NCI-H2081 (cell line): ENCODE measurements at regions not wholly inside any gene's neighbourhood (a gene's known extent, or its start where the extent isn't known, plus 50 kb on each side); places are given as distances from the start of the nearest gene placed in this dataset.

ENCODE experiments used
- DNase-seq, 2 experiments: peaks; one replicate each; lab custom pipeline; 2025; lab: John Stamatoyannopoulos, UW

DNA sequence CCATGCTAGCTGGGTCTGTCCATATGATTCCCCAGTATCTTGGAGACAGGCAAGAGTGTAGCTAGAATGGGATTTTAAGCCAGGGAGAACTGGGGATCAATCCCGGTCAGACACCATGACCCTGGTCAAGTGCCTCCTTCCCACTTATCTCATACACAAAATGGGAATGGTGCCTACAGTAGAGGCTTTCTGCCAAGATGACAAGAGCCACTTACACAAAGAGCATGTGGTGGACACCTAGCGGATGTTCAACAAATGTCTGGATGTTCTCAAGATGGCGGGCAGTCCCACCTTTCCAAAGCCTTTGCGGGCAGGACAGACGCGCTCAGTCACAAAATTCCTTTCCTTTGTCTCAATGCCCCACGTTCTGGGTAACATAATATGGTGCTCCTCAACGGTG lies 57.3 kb downstream of the MAF start:
- no peak for DNase-seq

DNA sequence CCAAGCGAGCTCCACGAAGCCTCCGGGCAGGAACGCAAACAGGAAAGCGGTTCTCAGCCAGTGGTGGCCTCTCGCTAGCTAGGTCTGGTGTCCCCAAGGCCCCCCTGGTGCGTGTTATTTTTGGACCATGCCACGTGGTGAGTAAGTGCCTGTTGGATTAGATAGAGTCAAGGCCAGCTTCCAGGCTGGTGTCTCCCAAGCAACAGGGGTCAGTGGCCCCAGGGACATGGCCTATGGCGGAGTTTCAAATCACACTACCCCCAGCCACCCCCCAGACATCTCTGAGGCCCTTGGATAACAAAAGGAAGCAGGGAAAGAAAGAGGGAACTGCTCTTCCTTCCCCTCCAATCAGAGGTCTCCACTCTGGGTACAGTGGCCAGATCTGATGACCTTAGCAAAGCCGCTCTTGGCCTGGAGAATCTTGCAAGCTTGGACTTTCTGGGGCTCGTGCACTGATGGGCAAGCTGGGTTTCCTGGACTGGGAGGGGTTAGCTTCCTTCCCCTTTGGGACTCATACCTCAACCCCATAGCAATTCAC lies 58.2 kb downstream of the MAF start:
- DNase-seq = no peak

DNA sequence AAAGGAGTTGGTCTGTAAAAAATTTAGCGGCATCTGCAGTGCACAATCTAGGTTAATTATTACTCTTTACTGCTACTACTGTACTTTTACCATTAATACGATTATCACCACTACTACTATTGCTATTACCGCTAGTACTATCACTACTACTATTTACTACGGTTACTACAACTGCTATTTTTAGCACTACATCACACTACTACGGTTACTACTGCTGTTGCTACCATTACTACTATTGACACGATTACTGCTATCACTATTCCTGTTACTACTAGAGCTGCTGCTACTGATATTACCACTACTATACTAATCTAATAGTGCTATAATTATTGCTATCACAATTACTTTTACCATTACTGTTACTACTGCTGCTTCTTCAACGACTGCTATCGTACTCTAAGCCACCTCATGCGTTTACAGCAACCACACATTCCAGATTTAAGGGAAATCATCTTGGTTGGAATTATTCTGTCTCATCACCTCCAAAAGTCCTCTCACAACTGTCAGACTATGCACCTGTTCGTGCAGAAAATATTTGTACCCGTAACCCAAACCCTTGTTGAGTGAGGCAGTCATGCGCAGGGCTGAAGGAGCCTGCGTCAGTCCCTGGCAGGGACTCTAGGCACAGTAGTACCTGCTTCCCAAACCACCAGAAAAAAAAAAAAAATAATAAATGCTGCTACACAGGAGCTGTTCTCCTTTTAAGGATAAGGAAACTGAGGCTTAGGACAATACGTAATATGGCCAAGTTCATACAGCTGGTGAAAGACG lies 59.5 kb downstream of the MAF start:
- no peak for DNase-seq

DNA sequence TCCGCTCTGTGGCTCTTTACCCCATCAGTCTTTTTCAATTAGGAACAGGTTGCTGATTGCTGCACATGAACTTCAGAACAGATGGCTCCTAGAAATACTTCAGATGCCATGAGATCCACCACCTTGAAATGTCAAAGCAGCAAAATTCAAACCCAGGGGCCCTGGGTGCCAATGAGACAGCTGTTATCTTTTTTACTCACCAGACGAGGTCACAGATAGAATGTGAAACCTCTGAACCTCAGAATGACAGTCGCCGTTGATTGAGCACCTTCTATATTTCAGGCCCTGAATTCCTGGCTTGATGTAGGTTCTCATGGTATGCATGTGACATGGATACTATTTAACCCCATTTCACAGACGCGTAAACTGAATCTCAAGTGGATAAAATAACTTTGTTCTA lies 63.0 kb downstream of the MAF start:
- no peak for DNase-seq

DNA sequence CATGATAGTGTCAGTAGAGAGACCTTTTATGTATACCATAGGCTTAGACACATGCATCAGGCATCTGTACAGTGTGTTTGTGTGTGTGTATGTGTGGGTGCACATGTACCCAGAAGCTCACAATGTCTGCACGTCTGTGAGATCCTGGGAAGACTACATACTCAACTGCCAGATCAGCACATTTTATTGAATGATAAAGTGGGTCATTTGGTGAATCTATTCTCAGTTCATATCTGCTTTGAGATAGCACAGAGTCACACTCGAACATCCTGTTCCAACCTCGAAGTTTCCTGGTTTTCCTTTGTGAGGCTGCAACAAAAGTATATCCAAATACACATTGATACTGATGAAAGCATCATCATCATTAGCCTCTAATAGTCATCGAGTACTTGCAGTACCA lies 63.6 kb downstream of the MAF start:
- no peak for DNase-seq

DNA sequence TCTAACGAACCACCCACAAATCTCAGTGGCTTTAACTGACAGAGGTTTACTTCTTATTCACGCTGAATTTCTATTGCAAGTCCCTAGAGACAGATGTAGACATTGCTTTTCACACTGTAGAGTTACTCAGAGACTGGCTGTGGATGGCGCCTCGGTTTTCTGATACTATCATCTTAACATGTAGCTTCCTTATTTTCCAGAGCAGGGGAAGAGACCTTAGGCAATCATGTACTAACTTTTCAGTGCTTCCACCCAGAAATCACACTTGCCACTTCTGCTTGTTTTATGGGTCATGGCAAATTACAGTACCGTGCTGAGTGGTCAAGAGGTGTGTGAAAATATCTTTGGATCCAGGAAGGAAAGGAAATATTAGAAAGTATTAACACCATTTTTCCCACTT lies 65.4 kb downstream of the MAF start:
- DNase-seq = no peak

DNA sequence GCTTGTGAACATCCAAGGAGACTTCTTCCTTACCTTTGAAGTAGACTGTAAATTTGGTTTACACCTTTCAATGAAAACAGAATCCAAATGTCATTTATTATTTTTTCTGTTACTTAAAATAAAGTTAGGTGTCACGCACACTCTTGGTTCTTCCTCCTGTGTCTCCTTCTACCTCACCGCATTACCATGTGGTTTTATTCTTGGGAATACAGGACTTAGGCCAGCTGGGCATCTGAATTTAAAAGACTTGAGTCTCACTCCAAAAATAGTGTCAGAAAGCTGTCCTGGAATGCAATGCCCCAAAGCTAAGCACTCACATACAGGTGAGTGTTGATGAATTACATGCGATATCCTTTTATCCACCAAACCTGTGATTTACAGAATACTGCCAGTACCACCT lies 66.4 kb downstream of the MAF start:
- DNase-seq = no peak

DNA sequence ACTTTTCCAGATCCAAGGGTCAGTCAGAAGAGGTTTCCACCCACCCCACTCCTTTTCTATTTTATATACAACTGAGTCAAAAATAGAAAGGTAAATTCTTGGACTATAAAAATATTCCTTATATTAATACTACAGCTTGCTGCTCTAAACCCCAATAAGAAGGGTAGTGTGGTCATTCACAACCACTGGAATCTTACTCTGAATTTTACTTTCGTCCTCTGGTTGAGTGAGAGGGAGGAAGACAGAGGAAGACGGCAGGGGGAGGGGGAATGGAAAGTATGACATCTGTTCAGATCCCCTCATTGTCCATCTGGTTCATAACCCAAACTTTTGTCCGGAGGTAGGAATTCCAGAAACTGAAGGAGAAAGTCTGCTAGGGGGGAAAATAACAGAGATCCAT lies 67.2 kb downstream of the MAF start:
- no peak for DNase-seq

DNA sequence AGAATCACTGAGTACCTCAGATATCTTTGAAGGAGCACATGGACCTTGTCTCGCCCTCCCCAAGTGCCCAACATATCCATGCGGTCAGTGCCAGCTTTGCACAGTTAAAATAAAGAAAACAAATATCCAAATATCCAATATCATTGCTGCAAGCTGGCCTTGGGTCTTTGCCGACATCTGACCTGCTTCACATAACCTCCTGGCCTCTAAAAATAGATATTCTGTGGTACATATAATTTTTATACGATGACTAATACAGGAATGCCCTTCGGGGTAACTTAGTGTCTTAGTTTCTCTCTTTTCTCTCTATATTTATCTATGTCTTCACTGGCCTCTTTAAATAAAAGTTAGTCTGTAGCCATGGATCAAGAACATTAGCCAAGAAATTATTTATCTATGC lies 67.8 kb downstream of the MAF start:
- no peak for DNase-seq

DNA sequence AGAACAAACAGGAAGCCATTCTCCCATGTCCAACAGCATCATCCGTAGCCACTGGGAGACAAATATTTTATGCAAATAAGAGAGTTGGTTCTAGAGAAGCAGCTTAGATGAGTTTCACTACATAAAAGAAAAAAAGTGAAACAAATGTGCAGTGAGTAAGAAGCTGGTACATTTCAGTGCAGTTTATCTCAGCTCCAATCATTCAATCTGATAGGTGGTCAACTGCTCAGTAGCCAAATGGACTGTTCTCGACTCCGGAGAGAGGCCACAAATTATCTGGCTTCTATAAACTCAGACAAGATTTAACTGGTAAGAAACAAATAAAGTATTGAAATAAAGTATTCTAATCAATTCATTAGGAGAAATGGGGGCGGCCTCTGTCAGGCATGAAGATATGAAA lies 68.3 kb downstream of the MAF start:
- no peak for DNase-seq

DNA sequence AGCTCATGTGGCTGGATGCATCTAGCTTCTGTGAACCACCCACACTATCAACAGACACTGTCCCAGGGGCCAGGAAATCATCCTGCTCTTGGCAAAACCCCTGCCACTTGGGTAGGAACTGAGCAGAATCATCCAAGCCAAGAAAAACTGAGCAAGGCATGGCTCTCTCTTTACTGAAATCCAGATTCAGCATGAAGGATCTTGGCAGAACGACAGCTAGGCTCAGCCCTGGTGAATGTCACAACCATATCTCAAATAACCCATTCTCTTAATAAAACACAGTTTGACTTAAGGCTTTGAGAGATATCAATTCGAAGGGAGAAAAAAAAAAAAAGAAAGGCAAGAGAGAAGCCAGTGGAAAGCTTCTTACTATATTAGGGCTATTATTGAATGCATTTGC lies 72.2 kb downstream of the MAF start:
- no peak for DNase-seq

DNA sequence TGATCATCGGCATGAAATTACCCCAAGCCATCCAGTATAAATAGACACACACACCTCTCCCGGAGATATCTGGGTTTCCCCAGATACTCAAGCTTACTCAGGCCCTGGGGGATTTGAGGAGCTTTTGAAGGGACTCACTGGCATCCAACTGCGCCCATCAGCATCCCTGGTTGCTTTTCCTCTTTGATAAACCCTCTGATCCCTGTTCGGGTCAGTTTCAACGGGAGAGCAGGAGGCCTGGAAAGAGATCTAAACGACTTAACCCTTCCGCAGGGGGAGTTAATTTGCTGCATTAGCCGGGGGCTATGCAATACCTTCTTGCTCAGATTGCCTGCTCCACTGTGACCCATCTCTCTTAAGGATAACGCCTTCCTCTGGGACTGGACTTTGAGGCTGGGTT lies 76.6 kb downstream of the MAF start:
- no peak for DNase-seq

DNA sequence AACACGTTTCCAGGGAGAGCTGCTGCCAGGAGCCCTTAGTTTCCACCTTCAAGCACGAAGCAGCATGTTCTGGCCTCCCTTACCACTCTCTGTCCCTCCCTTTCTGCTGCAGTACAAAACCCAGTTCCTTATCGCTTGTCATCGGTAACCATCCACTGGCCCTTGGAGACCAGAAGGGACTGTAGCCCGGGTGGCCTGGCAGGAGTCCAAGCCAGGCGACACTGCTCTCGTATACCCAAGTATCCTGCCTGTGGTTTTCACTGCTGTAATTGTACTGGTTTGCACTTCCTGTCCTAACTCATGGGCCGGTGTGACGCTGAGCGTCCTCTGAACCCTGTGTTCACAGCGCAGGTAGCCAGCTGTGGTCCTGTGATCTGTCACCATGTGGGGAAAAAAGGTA lies 81.1 kb downstream of the MAF start:
- DNase-seq = peak in 1 of 2 experiments; percentile 6

DNA sequence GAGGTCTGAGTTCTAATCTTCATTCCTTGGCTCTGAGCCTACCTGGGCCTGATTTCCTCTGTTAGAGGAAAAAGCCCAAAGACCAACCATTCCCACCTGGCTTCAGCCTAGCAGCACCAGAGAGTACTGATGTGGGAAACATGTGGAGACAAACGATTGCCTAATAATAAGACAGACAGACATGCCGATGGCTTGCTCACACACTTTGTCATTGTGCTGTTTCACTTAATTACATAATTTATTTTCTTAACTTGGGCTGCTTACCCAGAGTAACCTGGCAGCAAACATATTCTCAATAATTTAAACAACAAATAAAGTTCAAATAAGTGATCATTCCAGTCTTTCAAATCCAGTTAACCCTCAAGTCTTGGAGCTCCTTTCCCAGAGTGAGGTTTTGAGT lies 83.4 kb downstream of the MAF start:
- no peak for DNase-seq

DNA sequence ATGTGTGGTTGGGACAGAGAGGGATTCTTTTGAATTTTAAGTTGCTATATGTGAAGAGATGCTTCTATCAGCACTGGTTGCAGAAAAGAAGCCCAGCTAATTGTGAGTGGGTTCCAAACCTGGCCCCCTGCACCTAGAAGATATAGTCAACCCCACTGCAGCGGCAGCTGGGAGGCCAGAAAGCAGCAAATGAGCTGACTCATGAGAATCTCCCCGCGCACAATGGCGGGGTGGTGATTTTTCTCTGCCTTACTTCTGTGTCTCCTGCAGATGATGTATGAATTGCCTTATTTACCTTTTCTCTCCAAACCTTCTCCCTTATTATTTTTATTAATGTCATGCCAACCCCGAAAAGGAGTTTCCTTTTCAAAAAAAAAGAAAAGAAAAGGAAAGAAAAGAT lies 89.7 kb downstream of the MAF start:
- no peak for DNase-seq

DNA sequence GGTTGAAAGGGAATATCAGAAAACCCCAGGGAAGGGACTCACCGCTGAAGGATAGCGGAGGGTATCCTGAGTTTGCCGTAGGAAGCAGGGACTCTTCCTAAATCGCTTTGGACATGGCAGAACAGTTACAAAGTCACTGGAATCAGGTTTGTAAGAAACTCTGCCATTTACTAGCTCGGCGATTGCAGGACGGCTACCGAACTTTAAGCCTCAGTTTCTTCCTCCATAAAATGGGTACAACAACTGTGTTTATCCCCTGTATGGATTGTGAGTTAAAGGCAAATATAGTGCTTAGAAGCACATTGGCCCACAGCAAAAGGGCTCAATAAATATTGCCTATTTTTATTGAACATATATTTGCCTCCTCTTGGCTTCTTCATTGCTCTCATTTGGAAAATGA lies 90.6 kb downstream of the MAF start:
- no peak for DNase-seq

DNA sequence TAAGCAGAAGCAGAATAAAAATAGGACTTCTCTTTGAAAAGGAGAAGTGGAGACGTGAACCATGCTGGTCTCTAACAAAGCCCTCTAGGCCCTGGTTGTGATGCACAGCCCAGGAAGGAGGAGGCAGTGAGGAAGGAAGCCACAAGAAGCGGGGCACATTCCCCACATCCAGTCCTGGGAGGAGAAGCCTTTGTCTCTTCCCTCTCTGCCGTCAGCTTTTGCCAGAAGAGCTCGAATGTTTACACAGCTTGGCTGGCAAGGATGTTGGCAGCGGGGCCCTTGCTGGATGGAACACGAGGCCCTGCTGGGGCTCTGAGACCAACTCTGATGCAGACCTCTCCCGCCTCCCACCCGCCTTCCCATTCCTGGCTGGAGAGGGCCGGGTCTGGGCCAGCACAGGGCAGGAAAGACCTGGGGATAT lies 91.3 kb downstream of the MAF start:
- peak; percentile 48 to 76 for DNase-seq

DNA sequence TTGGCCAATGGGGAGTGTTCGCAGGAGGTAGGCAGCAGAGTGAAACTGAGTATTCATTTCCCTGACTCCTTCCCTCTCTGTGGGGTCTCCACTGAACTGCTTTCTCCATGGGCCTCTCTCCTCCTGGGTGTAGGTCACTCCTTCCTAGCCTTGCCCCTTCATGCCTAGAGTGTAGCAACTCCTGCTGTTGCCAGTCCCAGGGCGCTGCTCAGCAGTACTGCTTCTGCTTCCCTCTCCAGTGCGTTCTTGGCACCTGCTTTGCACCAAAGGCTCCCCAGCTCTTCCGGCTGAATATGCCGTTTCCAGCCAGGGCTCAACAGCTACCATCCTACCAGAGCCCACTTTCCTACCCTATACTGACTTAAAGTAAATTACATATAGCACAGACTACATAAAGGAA lies 92.2 kb downstream of the MAF start:
- no peak for DNase-seq

DNA sequence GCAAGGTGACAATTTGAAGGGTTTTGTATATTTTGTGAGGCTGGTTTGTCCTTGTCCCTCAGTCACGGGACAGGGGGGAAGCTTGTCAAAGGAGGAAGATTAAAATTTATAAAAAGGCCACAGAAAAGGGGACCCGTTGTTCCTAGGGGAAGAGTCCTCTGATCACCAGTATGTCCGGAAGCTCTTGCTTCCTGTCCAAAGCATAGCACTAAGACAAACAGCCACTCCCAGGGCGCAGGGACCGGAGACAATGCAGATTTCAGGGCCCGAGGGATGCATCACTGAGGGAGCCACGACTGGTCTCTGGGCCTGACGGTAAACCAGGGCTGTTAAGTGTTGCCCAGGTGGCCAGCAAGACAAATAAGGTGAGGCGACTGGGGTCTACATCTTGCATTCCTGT lies 95.2 kb downstream of the MAF start:
- DNase-seq = no peak

DNA sequence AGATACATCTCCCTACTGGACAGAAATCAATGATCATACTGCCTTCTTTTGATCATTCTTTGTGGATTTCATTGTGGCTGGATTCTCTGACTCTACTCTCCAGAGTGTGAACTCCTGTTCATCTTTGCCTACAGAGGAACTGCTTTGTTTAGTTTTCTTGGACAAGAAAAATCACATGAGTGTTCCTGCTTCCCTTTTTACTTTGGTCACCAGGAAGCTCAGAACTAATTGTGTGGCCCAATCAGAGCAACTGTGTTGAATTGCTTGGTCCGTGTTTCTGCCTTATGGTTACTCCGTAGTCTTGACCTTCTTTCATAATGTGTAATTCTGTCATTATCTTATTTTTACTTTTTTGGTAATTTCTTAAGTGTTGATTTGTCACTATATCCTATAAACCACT lies 97.0 kb downstream of the MAF start:
- DNase-seq = no peak

DNA sequence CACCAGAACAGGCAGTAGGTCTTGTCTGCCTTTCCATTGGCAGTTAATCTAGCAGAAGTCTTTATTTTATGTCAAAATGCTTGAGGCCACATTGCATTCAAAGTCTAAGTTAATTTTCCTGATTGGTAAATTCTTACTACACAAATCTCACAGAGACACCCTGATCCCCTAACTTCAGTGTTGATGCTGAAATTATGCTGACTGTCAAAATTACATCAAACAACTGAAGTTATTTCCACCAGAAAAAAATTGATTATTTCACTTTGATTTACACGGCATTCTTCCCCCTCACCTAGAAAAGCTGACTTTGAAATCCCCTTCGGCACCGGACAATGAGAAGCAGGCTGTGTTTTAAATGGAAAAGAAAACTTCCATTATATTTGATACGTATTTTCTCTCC lies 99.1 kb downstream of the MAF start:
- no peak for DNase-seq

DNA sequence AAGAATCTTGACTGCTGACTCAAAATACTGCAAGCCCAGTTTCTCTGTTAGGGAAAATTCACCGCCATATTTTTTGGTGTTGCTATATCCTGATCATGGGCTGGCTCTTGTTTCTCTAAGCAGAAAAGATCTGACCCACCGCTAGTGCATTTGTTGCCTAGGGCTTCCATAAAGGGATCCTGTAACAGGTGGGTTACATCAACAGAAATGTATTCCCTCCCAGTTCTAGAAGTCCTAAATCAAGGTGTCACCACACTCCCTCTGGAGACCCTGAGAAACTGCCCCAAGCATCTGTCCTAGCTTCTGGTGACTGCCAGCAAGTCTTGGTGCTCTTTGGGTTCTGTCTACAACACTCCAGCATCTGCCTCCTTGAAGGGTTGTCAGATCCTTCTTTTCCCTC lies 99.7 kb downstream of the MAF start:
- no peak for DNase-seq

DNA sequence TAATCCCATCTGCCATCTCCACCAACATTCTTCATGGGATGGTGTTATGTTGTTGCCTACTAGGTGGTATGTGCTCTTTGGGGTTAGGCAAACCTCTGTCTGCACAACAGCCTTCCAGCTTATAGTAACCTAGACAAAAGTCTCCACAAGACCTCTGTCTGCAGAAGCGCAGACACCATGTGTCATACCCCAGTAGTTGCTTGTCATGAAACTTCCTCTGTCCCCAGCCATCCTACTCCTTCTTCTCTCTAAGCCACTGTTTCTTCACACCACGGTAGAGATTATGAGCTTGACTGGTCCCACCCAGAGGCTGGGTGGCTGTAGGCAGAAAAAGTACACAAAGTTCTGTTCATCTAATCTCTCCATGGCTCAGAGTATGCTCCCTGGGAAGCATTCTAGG lies 100.3 kb downstream of the MAF start:
- DNase-seq = no peak

DNA sequence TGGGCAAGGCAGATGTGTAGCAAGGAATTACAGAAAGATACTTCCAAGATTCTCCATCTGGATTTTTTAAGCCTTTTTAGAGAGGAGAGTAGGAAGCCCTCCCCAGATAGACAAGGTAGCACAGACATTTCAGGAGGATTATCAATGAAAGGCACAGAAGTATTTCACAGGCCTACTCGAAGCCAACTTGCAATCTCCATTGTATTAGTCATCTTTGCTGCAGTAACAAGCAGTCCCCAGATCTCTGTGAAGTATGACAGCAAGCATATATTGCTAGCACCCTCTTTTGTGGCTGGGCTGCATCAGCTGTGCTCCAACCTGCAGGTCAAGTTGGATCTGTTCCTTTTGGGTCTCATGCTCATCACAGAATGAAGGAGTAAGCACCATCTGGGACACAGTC lies 101.6 kb downstream of the MAF start:
- no peak for DNase-seq
